ENCODE measurements at regions not wholly inside any gene's neighbourhood (a gene's known extent, or its start where the extent isn't known, plus 50 kb on each side); places are given as distances from the start of the nearest gene placed in this dataset.

DNA sequence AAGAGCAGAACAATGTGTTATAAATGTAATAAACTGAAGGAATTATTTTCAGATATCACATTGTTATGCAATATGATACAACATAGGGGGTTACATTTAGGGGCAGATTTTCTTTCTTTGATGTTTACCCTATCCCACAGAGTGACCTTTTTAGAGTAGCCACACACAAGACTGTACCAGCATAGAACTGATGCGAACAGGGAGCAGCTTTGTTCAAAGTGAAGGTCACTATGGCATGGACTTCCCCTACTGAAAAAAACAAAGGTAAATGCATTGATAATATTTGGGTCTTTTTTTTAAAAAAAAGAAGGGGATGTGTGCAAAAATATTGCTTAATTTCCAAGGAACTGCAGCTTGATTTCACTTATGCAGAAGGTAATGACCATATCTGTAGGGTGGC is 1354.9 kb downstream of the SUCLG1 start:
- TF ChIP-seq CTCF (IDR thresholded peaks at IDR 0.05) (no peak), POLR2A (IDR thresholded peaks at IDR 0.05) (no peak), POLR2AphosphoS5 (IDR thresholded peaks at IDR 0.05) (no peak), EP300 (IDR thresholded peaks at IDR 0.05) (no peak)
